Fibroblast of the aortic adventitia (primary cell): ENCODE measurements at regions not wholly inside any gene's neighbourhood (a gene's known extent, or its start where the extent isn't known, plus 50 kb on each side); places are given as distances from the start of the nearest gene placed in this dataset.

ENCODE experiments used
- DNase-seq: peaks from one replicate; pipeline ENCODE4 v3.0.0-alpha.2; 2010; ENCODE audit warnings: low read depth
- H3K4me3 ChIP-seq: 2 replicates; pipeline ENCODE4 v1.5.1; 2011; ENCODE audit warnings: low read depth, mild to moderate bottlenecking, control low read depth, low read length, moderate library complexity
- CTCF ChIP-seq: IDR thresholded peaks from 2 replicates; pipeline ENCODE4 v1.5.1; 2011; ENCODE audit warnings: mild to moderate bottlenecking, low read length, control low read depth, inconsistent platforms; ENCODE audit not compliant: insufficient read depth

- no peak for DNase-seq
- no peak for TF ChIP-seq CTCF
- no peak overlapping the region for H3K4me3 ChIP-seq
These were observed 164.0 kb downstream of the PMP22 start for GRCh38 chr17:15101175-15101574.

GRCh38 chr17:15096511-15096910 lies 168.6 kb downstream of the PMP22 start:
- TF ChIP-seq CTCF: no peak
- no peak overlapping the region for H3K4me3 ChIP-seq
- no peak for DNase-seq

GRCh38 chr17:15095935-15096334 lies 169.2 kb downstream of the PMP22 start:
- H3K4me3 ChIP-seq: no peak overlapping the region
- no peak for TF ChIP-seq CTCF
- DNase-seq: no peak

- no peak overlapping the region for H3K4me3 ChIP-seq
- DNase-seq: peak; percentile 11
- no peak for TF ChIP-seq CTCF
These were observed 172.4 kb downstream of the PMP22 start for GRCh38 chr17:15092762-15093161.

- DNase-seq: no peak
- H3K4me3 ChIP-seq: no peak overlapping the region
- no peak for TF ChIP-seq CTCF
These were observed 172.9 kb downstream of the PMP22 start for GRCh38 chr17:15092261-15092660.

- H3K4me3 ChIP-seq: no peak overlapping the region
- no peak for TF ChIP-seq CTCF
- DNase-seq: no peak
These were observed 173.3 kb downstream of the PMP22 start for GRCh38 chr17:15091825-15092224.

GRCh38 chr17:15090533-15090932 lies 174.6 kb downstream of the PMP22 start:
- no peak for DNase-seq
- H3K4me3 ChIP-seq: no peak overlapping the region
- no peak for TF ChIP-seq CTCF
